Mesodermal cell (in vitro differentiated cells): ENCODE measurements at regions not wholly inside any gene's neighbourhood (a gene's known extent, or its start where the extent isn't known, plus 50 kb on each side); places are given as distances from the start of the nearest gene placed in this dataset.
A peak's percentile ranks its signal among the peaks of the same experiment; 100 is the strongest.

Source experiments
- H3K27ac ChIP-seq: 2 replicates; pipeline ENCODE4 v1.7.0; 2013; ENCODE audit warnings: mild to moderate bottlenecking, low read depth, low read length, moderate library complexity; ENCODE audit not compliant: severe bottlenecking
- H3K36me3 ChIP-seq: 2 replicates; pipeline ENCODE4 v1.7.1; 2013; ENCODE audit warnings: mild to moderate bottlenecking, low read length, moderate library complexity; ENCODE audit not compliant: control insufficient read depth, insufficient read depth
- H3K4me1 ChIP-seq: one replicate; pipeline ENCODE4 v1.7.1; 2013; ENCODE audit warnings: mild to moderate bottlenecking, low read length; ENCODE audit not compliant: insufficient read depth, control insufficient read depth, poor library complexity, severe bottlenecking
- H3K4me3 ChIP-seq: 2 replicates; pipeline ENCODE4 v1.7.0; 2013; ENCODE audit warnings: low read length, control low read depth, mild to moderate bottlenecking; ENCODE audit not compliant: insufficient read depth, poor library complexity, severe bottlenecking; ENCODE audit errors: extremely low read depth
- H3K9me3 ChIP-seq: 2 replicates; pipeline ENCODE4 v1.7.1; 2013; ENCODE audit warnings: mild to moderate bottlenecking, low read length, moderate library complexity; ENCODE audit not compliant: control insufficient read depth
- WGBS, 2 experiments: methylation state at CpG; one replicate each; pipeline ENCODE4 v1.1.5; 2013; ENCODE audit warnings: missing lambda C conversion rate in 2 of 2; ENCODE audit not compliant: insufficient coverage in 2 of 2; 5-methylcytosine and 5-hydroxymethylcytosine counted together

DNA sequence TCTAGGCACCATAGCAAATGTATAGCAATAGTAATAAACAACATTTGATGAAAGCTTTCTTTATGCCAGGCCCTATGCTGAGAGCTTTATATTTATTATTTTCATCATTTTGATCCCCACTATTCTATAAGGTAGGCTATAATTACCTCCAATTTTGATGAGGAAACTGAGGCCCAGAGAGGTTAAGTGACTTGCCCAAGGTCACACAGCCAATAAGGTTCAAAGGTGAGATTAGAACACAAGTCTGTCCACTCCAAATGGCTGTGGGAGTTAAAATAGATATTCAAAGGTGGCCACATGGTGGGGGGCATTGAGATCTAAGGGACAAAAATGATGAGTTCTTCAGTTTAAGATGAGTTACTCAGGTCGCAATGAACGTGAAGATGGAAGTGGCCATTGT is 269.9 kb downstream of the BMP7 start:
- peaks cover 16% of the 10 kb centered on the region for H3K9me3 ChIP-seq
- H3K27ac ChIP-seq: no peak overlapping the region
- no peak overlapping the region for H3K4me3 ChIP-seq
- WGBS, 2 experiments: 88 to 100% methylated on average over 2 of the region's 2 CpGs
- no peaks in the 10 kb centered on the region for H3K4me1 ChIP-seq
- H3K36me3 ChIP-seq: no peaks in the 10 kb centered on the region

DNA sequence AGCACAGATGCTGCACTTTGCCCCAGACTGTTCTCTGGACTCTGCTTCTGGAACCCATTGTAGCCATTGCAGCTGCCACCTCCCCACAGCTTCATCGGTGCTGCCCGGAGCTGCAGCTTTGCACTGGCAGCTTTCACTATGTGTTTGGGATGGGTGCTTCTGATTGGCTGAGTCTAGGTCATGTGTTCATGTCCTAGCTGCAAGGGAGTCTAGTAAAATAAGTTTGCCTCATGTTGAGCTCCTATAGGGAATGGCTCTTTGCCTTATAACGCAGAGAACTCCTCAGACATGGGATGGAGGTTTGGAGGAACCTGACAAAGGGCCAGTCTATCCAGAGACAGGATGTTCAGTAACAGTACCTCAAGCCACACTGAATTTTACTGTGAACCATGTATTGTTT is 268.0 kb downstream of the BMP7 start:
- Histone ChIP-seq H3K27ac (no peak overlapping the region), H3K36me3 (no peaks in the 10 kb centered on the region), H3K4me3 (no peak overlapping the region), H3K9me3 (peaks cover 16% of the 10 kb centered on the region), H3K4me1 (peaks cover 8% of the 10 kb centered on the region)
- 90 to 96% methylated on average over 2 to 3 of the region's 3 CpGs for WGBS, 2 experiments

DNA sequence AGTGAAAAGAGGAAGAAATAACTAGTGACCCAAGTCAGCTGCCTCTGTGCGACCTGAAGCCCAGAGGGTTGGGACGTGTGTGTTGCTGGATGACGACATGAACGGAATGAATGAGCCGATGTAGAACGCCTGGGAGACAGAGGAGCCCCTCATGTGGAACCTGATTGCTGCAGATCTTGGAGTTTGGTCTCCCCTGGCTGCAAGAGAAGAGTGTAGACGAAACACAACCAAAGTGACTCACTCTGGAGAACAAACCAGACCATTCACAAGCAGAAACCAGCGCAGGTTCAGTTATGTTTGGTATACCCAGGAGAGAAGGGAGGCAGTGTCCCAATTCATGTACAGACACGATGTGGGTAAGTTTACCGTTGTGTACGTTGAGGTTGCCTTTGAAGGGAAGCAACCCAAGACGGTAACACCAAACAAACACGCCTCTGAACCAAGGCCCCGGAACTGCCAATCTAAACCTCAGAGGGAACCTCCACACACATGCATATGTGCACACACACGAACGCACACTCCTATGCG is 265.9 kb downstream of the BMP7 start:
- Histone ChIP-seq H3K9me3 (peaks cover 16% of the 10 kb centered on the region), H3K27ac (no peak overlapping the region), H3K4me1 (peaks cover 8% of the 10 kb centered on the region), H3K36me3 (no peaks in the 10 kb centered on the region), H3K4me3 (no peak overlapping the region)
- 79 to 96% methylated on average over 14 to 17 of the region's 17 CpGs for WGBS, 2 experiments

DNA sequence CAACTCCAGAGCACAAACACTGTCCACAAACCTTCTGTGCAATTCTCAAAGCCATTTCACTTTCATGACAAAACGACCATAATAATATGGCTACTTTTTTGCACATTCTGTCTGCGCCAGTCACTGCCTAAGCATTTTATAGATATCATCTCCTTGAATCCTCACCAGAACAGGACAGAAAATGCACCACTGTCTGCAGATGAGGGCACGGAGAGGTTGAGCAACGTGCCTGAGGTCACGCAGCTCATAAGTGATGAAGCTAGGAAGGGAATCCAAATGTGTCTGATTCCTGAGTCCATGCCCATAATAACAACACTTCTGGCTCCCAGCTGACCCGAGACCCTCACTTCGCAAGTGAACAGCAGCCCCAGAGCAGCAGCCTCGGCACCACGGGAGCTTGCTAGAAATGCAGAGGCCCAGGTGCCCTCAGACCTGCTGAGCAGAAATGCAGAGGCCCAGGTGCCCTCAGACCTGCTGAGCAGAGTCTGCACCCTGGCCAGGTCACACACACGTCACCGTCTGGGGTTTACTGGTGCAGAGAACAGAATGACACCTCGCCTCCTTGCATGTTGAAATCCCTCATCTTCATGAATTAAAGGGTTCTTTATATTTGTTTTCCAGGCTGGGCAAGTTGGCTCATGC is 265.2 kb downstream of the BMP7 start:
- Histone ChIP-seq H3K4me3 (no peak overlapping the region), H3K9me3 (peaks cover 16% of the 10 kb centered on the region), H3K4me1 (peaks cover 8% of the 10 kb centered on the region), H3K27ac (no peak overlapping the region), H3K36me3 (no peaks in the 10 kb centered on the region)
- 92 to 94% methylated on average over 8 to 12 of the region's 12 CpGs for WGBS, 2 experiments

DNA sequence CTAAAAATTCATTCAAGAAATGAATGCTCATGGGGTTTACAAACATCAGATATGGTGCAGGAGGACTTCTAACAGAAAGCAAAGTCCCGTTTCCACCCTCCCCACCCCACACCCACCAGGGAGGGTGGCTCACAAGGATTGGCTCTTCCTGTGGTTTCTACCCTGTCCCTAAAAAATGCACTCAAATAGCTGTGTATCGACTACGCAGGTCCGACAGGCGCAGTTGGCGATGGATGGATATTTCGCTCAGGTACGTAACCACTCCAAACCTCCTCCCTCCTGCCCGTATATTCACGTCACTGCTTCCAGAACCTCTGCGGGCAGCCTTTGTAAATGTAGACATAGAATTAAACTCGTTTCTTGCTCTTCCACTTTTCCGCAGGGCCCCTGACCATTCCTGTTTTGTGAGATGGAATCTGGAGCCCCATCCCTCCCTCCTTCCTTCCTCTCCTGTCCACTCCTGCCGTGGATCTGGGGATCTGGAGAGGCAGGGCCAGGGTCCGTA is 264.3 kb downstream of the BMP7 start:
- peaks cover 16% of the 10 kb centered on the region for H3K9me3 ChIP-seq
- H3K36me3 ChIP-seq: no peaks in the 10 kb centered on the region
- H3K4me1 ChIP-seq: peaks cover 15% of the 10 kb centered on the region
- H3K27ac ChIP-seq: no peak overlapping the region
- 91 to 92% methylated on average over 12 to 13 of the region's 15 CpGs for WGBS, 2 experiments
- no peak overlapping the region for H3K4me3 ChIP-seq

DNA sequence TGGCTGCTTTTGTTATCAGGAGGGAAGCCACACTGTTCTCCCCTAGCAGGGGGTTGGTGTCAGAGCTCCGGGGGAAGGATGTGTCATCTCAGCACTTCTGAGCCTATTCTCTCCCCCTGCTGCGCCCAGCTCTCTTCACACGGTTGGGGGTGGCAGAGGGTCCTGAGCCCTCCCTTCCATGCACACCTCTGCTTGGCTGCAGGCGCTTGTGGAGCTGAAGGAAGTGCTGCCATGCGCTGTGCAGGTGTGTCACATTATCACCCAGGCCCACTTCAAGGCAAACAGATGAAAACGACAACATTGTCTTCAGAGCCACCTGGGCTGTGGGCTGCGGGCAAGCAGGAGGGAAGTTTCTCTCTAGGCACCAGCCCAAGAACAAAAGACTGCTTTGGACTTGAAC is 263.4 kb downstream of the BMP7 start:
- Histone ChIP-seq H3K9me3 (peaks cover 14% of the 10 kb centered on the region), H3K4me3 (no peak overlapping the region), H3K36me3 (no peaks in the 10 kb centered on the region), H3K27ac (no peak overlapping the region), H3K4me1 (peaks cover 22% of the 10 kb centered on the region)
- 52 to 56% methylated on average over 4 to 7 of the region's 7 CpGs for WGBS, 2 experiments

DNA sequence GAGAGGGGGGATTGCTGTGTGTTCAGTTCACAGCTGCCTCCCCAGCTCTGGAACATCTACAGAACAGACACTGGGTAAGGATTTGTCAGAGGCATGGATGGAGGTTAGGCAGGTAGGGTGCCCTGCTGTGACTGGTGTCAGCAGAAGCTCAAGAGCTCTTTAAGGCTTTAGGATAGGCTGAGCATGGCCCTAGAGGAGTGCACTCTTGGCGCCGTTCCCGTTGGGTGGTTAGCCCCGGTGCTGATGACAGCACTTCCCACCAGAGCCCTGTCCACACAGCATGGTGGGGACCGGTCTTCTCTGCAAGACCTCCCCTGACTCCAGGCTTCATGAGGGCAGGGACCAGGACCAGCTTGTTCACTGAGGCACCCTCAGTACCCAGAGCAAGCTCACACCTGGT is 262.0 kb downstream of the BMP7 start:
- no peak overlapping the region for H3K27ac ChIP-seq
- no peak overlapping the region for H3K4me3 ChIP-seq
- no peaks in the 10 kb centered on the region for H3K9me3 ChIP-seq
- peaks cover 28% of the 10 kb centered on the region for H3K4me1 ChIP-seq
- WGBS, 2 experiments: 90 to 91% methylated on average over 5 of the region's 5 CpGs
- H3K36me3 ChIP-seq: no peaks in the 10 kb centered on the region

DNA sequence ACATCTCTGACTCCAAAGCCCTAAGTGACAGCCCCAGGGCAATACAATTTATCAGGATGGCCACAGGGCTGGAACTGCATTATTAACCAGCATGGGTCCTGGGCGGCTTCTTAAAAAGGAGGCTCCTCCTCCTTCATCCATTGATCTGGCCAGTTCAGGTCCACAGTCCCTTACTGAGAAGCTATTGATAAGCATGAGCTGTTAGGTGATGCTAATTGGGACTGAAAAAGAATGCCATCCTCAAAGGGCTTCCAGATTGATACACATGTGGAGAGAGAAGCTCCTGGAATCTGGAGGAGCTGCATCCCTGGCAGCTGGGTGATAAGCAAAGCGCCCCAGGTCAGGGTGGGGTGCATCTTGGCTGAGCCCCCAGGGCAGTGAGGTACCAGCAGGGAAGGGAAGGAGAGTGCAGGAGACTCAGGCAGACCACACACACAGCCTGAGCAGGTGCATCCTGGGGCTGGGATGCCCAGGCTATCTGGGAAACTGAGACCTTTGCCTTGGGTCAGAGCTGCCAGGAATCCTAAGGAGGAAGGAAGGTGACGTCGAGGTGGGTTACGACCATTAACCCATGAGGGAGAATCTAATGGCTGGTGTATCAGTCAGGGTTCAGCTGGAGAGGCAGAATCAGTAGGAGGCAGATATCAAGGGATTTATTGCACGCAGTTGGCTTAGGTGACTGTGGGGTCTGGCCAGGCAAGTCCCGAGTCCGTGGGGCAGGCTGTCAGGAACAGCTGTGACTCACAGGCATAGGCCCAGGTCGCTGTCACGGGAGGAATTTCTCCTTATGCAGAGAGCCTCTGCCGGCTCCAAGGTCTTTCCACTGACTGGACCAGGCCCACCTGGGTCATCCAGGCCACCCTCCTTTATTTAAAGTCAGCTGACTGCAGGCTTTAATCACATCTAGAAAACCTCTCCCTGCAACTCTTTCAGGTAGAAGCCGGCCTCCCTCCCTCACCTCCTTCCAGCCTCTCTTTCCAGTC is 261.2 kb downstream of the BMP7 start:
- Histone ChIP-seq H3K4me1 (peaks cover 28% of the 10 kb centered on the region), H3K9me3 (no peaks in the 10 kb centered on the region), H3K4me3 (no peak overlapping the region), H3K36me3 (no peaks in the 10 kb centered on the region), H3K27ac (no peak overlapping the region)
- WGBS, 2 experiments: 81 to 83% methylated on average over 11 to 12 of the region's 12 CpGs

DNA sequence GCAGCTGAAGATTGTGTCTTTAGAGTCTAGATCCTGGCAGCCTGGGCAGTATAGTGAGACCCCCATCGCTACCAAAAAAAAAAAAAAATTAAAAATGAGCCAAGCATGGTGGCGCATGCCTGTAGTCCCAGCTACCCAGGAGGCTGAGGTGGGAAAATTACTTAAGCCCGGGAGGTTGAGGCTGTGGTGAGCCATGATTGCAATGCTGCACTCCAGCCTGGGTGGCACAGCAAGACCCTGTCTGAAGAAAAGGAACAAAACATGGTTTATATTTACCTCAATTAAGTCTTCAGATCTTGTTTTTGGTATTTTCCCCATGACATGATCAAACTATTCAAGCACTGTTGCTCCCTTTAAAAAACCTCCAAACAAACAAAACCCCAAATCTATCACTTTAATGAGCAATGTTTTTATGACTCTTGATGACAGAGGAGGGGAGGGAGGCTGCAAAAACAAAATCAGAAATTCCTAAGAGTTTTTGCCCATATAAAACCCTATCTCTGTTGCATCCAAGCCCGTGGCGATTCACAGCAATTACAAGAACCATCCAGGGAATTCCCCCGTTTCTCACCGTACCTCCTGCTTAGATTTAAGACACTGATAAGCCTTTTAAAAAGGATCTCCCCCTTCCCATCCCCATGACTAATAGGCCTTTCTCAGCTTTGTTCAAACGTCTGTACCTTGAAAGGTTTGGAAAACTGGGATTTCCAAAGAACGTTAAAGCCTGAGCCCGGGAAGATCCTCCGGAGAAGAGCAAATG is 259.9 kb downstream of the BMP7 start:
- peaks cover 28% of the 10 kb centered on the region for H3K4me1 ChIP-seq
- H3K27ac ChIP-seq: peak overlapping the region; percentile 72
- WGBS, 2 experiments: 36 to 38% methylated on average over 8 to 10 of the region's 11 CpGs
- no peaks in the 10 kb centered on the region for H3K9me3 ChIP-seq
- no peaks in the 10 kb centered on the region for H3K36me3 ChIP-seq
- H3K4me3 ChIP-seq: no peak overlapping the region

DNA sequence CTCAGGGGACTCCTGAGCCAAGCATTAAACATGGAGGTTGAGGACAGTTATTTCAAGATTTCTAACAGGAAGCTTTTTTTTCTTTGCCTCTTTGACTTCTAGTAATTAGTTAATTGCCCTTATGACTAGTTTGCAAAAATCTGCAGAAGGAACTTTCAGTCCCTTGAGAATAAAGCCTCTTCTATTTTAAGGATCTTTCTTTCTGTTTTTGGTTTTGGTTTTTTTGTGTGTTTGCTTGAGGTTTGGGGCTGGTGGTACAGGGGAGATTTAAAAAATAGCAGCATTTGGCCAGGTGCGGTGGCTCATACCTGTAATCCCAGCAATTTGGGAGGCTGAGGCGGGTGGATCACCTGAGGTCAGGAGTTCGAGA is 259.3 kb downstream of the BMP7 start:
- H3K27ac ChIP-seq: peak overlapping the region; percentile 72
- H3K36me3 ChIP-seq: no peaks in the 10 kb centered on the region
- no CpG with 5 or more reads among the region's 3 CpGs for WGBS, 2 experiments
- H3K4me1 ChIP-seq: peaks cover 28% of the 10 kb centered on the region
- H3K4me3 ChIP-seq: no peak overlapping the region
- no peaks in the 10 kb centered on the region for H3K9me3 ChIP-seq
